ENCODE measurements at regions not wholly inside any gene's neighbourhood (a gene's known extent, or its start where the extent isn't known, plus 50 kb on each side); places are given as distances from the start of the nearest gene placed in this dataset.

DNA sequence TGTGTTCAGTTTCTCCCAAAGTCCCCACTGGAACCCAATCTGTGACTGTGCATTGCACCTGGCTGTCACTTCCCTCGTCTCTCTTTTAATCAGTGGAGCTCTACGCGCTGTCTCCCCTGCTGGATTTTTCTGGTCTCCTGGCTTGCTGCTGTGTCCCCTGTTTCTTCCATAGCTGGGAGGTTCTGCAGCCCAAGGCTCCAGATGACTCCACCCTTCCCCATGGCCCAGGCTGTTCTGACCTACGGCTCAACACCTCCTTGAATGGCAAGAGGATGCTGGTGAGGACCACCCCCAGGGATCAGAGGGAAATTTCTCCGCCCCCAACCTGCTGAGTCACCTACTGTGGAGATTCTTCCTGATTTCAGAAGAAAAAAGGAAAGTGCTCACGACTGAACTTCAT, 961.4 kb upstream of the ZNF722 start:
- ChIA-PET POLR2A (no interaction called here), CTCF (no interaction called here)
- TF ChIP-seq, protein P1, sequence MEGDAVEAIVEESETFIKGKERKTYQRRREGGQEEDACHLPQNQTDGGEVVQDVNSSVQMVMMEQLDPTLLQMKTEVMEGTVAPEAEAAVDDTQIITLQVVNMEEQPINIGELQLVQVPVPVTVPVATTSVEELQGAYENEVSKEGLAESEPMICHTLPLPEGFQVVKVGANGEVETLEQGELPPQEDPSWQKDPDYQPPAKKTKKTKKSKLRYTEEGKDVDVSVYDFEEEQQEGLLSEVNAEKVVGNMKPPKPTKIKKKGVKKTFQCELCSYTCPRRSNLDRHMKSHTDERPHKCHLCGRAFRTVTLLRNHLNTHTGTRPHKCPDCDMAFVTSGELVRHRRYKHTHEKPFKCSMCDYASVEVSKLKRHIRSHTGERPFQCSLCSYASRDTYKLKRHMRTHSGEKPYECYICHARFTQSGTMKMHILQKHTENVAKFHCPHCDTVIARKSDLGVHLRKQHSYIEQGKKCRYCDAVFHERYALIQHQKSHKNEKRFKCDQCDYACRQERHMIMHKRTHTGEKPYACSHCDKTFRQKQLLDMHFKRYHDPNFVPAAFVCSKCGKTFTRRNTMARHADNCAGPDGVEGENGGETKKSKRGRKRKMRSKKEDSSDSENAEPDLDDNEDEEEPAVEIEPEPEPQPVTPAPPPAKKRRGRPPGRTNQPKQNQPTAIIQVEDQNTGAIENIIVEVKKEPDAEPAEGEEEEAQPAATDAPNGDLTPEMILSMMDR (IDR thresholded peaks at IDR 0.05; ENCODE audit: control extremely low read depth, extremely low read depth, low read depth, missing control alignments): no peak
- no peak for DNase-seq (ENCODE audit: extremely low spot score)

DNA sequence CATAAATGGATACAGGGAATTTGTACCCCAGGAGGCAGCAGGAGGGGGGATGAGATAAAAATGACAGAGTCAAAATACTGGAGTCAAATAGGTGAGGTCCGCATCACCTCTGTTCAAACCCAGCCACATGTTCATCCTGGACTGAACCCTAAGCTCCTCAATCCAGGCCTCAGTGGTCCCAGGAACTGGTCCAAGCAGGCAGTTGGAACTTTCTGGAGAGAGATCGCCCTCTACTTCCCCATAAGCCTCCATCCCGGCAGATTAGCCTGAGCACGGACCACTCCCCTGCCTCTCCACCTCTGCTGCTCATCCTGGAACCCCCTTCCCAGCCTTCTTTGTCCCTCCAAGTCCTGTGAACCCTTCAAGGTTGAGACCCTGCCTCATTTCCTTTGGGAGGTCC, 959.7 kb upstream of the ZNF722 start:
- DNase-seq (ENCODE audit: extremely low spot score): no peak
- ChIA-PET CTCF (no interaction called here), POLR2A (no interaction called here)
- TF ChIP-seq, protein P1 (IDR thresholded peaks at IDR 0.05; ENCODE audit: control extremely low read depth, extremely low read depth, low read depth, missing control alignments): no peak

DNA sequence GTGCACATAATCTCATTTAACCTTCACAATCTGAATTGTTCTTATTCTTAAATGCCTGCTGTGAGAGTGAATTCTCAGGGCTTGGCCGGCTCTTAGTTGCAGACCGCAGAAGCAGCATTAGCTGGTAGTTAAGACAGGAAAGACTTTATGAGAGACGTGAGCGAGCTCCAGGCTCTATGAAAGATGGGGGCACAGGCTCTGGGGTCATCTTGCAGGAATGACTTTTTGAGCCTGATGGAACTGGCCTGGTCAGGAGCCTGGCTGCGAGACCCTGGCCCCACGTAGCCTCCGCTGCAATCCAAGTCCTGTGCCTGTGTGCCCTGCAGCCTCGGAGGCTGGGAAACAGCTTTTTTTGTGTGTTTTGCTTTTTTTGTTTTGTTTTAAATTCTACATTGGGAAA, 958.8 kb upstream of the ZNF722 start:
- ChIA-PET POLR2A (no interaction called here), CTCF (no interaction called here)
- TF ChIP-seq, protein P1 (IDR thresholded peaks at IDR 0.05; ENCODE audit: control extremely low read depth, extremely low read depth, low read depth, missing control alignments): no peak
- no peak for DNase-seq (ENCODE audit: extremely low spot score)

DNA sequence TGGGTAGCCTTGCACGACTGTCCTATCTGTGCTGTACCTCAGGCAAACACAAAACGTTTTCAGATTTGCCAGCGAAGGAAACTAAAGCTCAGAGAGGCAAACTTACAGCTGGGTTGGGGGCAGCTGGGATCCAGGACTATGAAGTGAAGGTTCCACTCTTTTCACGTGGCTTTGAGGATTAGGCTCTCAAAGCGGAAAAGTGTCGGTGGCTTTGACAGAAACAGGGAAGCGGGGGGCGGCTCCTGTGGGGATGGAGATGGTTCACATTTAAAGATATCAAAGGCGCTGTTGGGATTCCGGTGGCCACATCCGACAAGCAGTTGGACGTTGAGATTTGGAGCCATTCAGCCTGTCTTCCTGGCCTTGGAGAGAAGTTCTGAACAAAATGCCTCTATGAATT, 958.3 kb upstream of the ZNF722 start:
- ChIA-PET CTCF (no interaction called here), POLR2A (no interaction called here)
- TF ChIP-seq, protein P1 (IDR thresholded peaks at IDR 0.05; ENCODE audit: control extremely low read depth, extremely low read depth, low read depth, missing control alignments): no peak
- no peak for DNase-seq (ENCODE audit: extremely low spot score)

DNA sequence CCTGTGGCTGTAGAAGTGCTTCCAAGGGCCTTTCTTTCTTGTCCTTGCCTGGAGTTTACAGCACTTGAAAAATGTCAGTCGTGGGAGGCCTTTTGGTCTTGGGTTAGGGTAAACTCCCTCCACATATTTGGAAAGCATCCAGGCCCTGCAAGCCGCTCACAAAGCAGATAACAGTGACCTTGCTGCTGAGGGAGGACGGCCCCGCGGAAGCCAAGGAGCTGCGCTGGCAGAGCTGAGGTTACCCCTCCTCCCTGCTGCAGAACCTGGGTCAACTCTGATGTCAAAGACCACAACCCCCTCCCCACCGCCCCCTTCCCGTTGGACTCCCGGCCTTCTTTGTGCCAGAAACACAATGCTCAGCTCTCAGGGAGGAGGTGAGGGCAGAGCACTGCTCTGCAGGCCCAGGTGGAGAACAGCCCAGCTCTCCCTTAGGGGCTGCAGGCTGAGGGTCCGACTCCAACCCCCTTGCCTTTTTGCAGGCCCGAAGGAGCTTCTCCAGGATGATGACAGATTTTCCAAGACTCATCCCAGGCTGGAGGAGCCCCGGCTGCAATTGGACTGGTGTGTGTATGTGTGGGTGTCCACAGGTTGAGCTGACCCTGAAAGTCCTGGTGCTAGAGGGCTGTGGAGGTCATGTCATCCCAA, 957.6 kb upstream of the ZNF722 start:
- TF ChIP-seq, protein P1 (IDR thresholded peaks at IDR 0.05; ENCODE audit: control extremely low read depth, extremely low read depth, low read depth, missing control alignments): no peak
- DNase-seq (ENCODE audit: extremely low spot score): no peak
- POLR2A ChIA-PET: no interaction called here
- CTCF ChIA-PET: no interaction called here

DNA sequence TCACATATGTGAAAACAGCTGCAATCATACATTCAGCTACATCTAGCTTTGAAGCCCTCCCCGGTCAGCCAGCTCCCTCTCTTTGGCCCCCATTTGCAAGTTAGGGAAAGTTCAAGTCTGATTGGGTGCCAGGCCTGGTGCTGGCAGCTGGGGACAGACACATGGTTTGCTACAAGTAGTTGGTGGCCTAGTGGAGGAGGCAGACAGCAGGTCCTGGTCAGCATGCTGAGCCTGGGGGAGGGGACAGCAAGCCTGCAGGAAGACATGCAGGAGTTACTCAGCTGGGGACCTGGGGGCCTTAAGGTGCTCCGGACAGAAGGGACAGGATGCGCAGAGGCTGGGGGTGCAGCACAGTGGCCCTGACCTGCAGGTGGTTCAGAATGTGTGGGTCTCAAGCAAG, 956.9 kb upstream of the ZNF722 start:
- DNase-seq (ENCODE audit: extremely low spot score): no peak
- TF ChIP-seq, protein P1 (IDR thresholded peaks at IDR 0.05; ENCODE audit: control extremely low read depth, extremely low read depth, low read depth, missing control alignments): no peak
- CTCF ChIA-PET: no interaction called here
- POLR2A ChIA-PET: no interaction called here

Data from GM10248 (cell line).